ENCODE measurements at regions not wholly inside any gene's neighbourhood (a gene's known extent, or its start where the extent isn't known, plus 50 kb on each side); places are given as distances from the start of the nearest gene placed in this dataset.

GRCh38 chr5:2335733-2336515 is 415.6 kb downstream of the IRX2 start:
- TF ChIP-seq CTCF (IDR thresholded peaks at IDR 0.05) (no peak), EZH2 (IDR thresholded peaks at IDR 0.05) (no peak), EZH2phosphoT487 (IDR thresholded peaks at IDR 0.05) (no peak)

Data from neural progenitor cell (in vitro differentiated cells).